ENCODE measurements at regions not wholly inside any gene's neighbourhood (a gene's known extent, or its start where the extent isn't known, plus 50 kb on each side); places are given as distances from the start of the nearest gene placed in this dataset.

DNA sequence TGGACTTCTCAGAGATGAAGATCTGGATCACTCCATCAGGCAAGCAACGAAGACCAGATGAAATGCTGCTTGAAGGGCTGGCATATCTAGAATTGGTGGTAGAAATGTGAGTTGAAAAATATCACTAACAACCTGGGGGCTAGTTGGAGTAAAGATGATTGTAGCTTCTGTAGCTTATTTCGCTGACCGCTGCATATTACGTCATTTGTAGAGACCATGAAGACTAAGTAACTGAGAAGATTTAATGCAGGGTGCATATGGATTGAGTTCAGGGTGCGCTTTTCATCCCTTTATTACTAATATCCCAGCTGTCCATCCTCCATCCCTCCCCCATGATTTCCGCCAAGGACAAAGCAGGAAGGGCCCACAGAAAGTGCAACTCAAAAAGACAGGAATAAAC, 1364.0 kb downstream of the PCDH9 start:
- ATAC-seq (ENCODE audit: poor library complexity) (no peak), DNase-seq (no peak)
- Histone ChIP-seq H3K9me3 (ENCODE audit: control insufficient read depth in 1 of 2, insufficient read depth in 1 of 2, low read length in 2 of 2) (peaks cover 0 to 9% of the 10 kb centered on the region in 2 experiments), H3K27me3 (ENCODE audit: control insufficient read depth in 1 of 2, insufficient read depth in 2 of 2, low read length in 2 of 2) (no peaks in the 10 kb centered on the region), H3K27ac (ENCODE audit: low read depth in 1 of 2, low read length in 2 of 2) (no peak overlapping the region), H3K4me3 (ENCODE audit: low read length) (no peak overlapping the region), H3K36me3 (ENCODE audit: insufficient read depth, low read length) (no peaks in the 10 kb centered on the region), H3K4me1 (ENCODE audit: insufficient read depth, low read length) (no peaks in the 10 kb centered on the region)
- Mint-ChIP-seq H3K36me3 (ENCODE audit: low read depth) (no peaks in the 10 kb centered on the region), H3K4me1 (ENCODE audit: low read depth) (no peaks in the 10 kb centered on the region), H3K9me3 (peaks cover 5% of the 10 kb centered on the region), H3K27ac (no peak overlapping the region), H3K27me3 (no peaks in the 10 kb centered on the region), H3K4me3 (no peak overlapping the region)
- intact Hi-C loops (cut with DNase I, micrococcal nuclease): no loop called here
- TF ChIP-seq CTCF (IDR thresholded peaks at IDR 0.05): no peak
- POLR2A ChIA-PET: no interaction called here
- CTCF ChIA-PET: no interaction called here

DNA sequence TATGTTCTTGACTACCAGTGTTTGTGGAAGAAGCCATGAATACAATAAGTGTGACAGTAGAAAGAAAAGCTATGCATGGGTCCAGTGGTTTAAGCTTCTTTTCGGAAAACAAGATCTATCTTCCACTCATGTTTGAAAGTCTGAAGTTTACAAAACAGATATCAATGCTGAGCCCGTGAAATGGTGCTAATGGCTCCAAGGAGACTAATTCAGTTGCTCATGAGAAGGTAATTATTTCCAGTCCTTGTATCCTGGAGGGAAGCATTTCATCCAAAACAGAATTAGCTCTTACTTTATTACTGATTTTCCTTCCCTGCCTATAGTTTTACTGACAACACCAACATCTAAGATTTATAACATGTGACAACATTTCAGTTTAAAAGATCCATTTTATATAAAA, 1364.9 kb downstream of the PCDH9 start:
- ChIA-PET CTCF (no interaction called here), POLR2A (no interaction called here)
- intact Hi-C loops (cut with DNase I, micrococcal nuclease): no loop called here
- Histone ChIP-seq H3K27ac (ENCODE audit: low read depth in 1 of 2, low read length in 2 of 2) (no peak overlapping the region), H3K4me1 (ENCODE audit: insufficient read depth, low read length) (no peaks in the 10 kb centered on the region), H3K27me3 (ENCODE audit: control insufficient read depth in 1 of 2, insufficient read depth in 2 of 2, low read length in 2 of 2) (no peaks in the 10 kb centered on the region), H3K4me3 (ENCODE audit: low read length) (no peak overlapping the region), H3K9me3 (ENCODE audit: control insufficient read depth in 1 of 2, insufficient read depth in 1 of 2, low read length in 2 of 2) (peaks cover 0 to 9% of the 10 kb centered on the region in 2 experiments), H3K36me3 (ENCODE audit: insufficient read depth, low read length) (no peaks in the 10 kb centered on the region)
- peaks cover 5% of the 10 kb centered on the region for H3K9me3 Mint-ChIP-seq
- H3K4me1 Mint-ChIP-seq (ENCODE audit: low read depth): no peaks in the 10 kb centered on the region
- H3K4me3 Mint-ChIP-seq: no peak overlapping the region
- DNase-seq (no peak), ATAC-seq (ENCODE audit: poor library complexity) (no peak)
- no peaks in the 10 kb centered on the region for H3K27me3 Mint-ChIP-seq
- no peak for TF ChIP-seq CTCF (IDR thresholded peaks at IDR 0.05)
- H3K27ac Mint-ChIP-seq: no peak overlapping the region
- H3K36me3 Mint-ChIP-seq (ENCODE audit: low read depth): no peaks in the 10 kb centered on the region

- Mint-ChIP-seq H3K9me3 (peaks cover 5% of the 10 kb centered on the region), H3K27ac (no peak overlapping the region), H3K36me3 (ENCODE audit: low read depth) (no peaks in the 10 kb centered on the region), H3K27me3 (no peaks in the 10 kb centered on the region), H3K4me1 (ENCODE audit: low read depth) (no peaks in the 10 kb centered on the region), H3K4me3 (no peak overlapping the region)
- ChIA-PET POLR2A (no interaction called here), CTCF (no interaction called here)
- intact Hi-C loops (cut with DNase I, micrococcal nuclease): no loop called here
- Histone ChIP-seq H3K27ac (ENCODE audit: low read depth in 1 of 2, low read length in 2 of 2) (no peak overlapping the region), H3K4me3 (ENCODE audit: low read length) (no peak overlapping the region), H3K36me3 (ENCODE audit: insufficient read depth, low read length) (no peaks in the 10 kb centered on the region), H3K9me3 (ENCODE audit: control insufficient read depth in 1 of 2, insufficient read depth in 1 of 2, low read length in 2 of 2) (peaks cover 0 to 4% of the 10 kb centered on the region in 2 experiments), H3K27me3 (ENCODE audit: control insufficient read depth in 1 of 2, insufficient read depth in 2 of 2, low read length in 2 of 2) (no peaks in the 10 kb centered on the region), H3K4me1 (ENCODE audit: insufficient read depth, low read length) (no peaks in the 10 kb centered on the region)
- DNase-seq (no peak), ATAC-seq (ENCODE audit: poor library complexity) (no peak)
- TF ChIP-seq CTCF (IDR thresholded peaks at IDR 0.05): no peak
Observed at GRCh38 chr13:65864039-65864438, 1366.1 kb downstream of the PCDH9 start.
